ENCODE measurements at regions not wholly inside any gene's neighbourhood (a gene's known extent, or its start where the extent isn't known, plus 50 kb on each side); places are given as distances from the start of the nearest gene placed in this dataset.

DNA sequence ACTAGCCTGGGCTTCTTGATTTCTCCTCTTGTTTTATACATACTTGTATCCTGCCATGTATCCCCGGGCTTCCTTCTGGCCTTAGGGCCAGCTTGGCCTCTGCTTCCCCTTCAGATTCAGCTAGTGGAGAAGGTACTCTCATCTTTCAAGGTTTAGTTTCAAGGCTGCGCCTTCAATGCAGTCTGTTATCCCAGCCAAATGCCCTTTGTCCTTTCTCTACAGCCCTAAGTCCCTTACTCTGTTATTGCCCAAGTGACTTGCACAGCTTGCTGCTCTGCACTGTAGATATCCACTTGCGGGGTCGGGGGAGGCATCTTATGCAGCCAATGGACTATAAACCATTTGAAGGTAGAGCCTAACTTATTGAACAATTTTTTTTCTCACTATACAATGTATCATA, 357.5 kb downstream of the PPP1R2C start:
- TF ChIP-seq, protein P1, sequence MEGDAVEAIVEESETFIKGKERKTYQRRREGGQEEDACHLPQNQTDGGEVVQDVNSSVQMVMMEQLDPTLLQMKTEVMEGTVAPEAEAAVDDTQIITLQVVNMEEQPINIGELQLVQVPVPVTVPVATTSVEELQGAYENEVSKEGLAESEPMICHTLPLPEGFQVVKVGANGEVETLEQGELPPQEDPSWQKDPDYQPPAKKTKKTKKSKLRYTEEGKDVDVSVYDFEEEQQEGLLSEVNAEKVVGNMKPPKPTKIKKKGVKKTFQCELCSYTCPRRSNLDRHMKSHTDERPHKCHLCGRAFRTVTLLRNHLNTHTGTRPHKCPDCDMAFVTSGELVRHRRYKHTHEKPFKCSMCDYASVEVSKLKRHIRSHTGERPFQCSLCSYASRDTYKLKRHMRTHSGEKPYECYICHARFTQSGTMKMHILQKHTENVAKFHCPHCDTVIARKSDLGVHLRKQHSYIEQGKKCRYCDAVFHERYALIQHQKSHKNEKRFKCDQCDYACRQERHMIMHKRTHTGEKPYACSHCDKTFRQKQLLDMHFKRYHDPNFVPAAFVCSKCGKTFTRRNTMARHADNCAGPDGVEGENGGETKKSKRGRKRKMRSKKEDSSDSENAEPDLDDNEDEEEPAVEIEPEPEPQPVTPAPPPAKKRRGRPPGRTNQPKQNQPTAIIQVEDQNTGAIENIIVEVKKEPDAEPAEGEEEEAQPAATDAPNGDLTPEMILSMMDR (IDR thresholded peaks at IDR 0.05), result no peak
- TF ChIP-seq EP300 (IDR thresholded peaks at IDR 0.05) (no peak), POLR2A (IDR thresholded peaks at IDR 0.05) (no peak)
